ENCODE measurements at regions not wholly inside any gene's neighbourhood (a gene's known extent, or its start where the extent isn't known, plus 50 kb on each side); places are given as distances from the start of the nearest gene placed in this dataset.

GRCh38 chr6:21990577-21990976, 306.3 kb downstream of the PRL start:
- Histone ChIP-seq H3K4me2 (ENCODE audit: insufficient read depth, low read length) (no peak overlapping the region), H3K27me3 (ENCODE audit: control insufficient read depth in 2 of 2, insufficient read depth in 2 of 2, low read length in 2 of 2) (no peaks in the 10 kb centered on the region), H3K36me3 (ENCODE audit: control insufficient read depth in 2 of 2, extremely low read depth in 1 of 2, insufficient read depth in 2 of 2, low read length in 2 of 2) (peaks cover 0 to 3% of the 10 kb centered on the region in 2 experiments), H3K4me3 (replicated peaks in 1 of 3; ENCODE audit: insufficient read depth in 1 of 3, low read depth in 1 of 3, low read length in 3 of 3) (no peak overlapping the region), H3K9me3 (replicated peaks; ENCODE audit: control insufficient read depth, insufficient read depth, low read length) (no peaks in the 10 kb centered on the region), H3K9me1 (replicated peaks; ENCODE audit: control insufficient read depth, extremely low read depth, insufficient read depth, low read length) (no peaks in the 10 kb centered on the region), H3K4me1 (ENCODE audit: control insufficient read depth, extremely low read depth, insufficient read depth, low read length) (peaks cover 25% of the 10 kb centered on the region), H3K79me2 (ENCODE audit: control insufficient read depth, insufficient read depth, low read length) (no peaks in the 10 kb centered on the region), H3K9ac (replicated peaks; ENCODE audit: extremely low read depth, insufficient read depth, low read length) (no peak overlapping the region), H2AFZ (ENCODE audit: low read depth, low read length) (no peak overlapping the region), H3K27ac (ENCODE audit: insufficient read depth, low read depth, low read length) (no peak overlapping the region), H4K20me1 (replicated peaks; ENCODE audit: control insufficient read depth, extremely low read depth, insufficient read depth, low read length) (no peaks in the 10 kb centered on the region)
- no TSS peak for BruUV-seq (replicated peaks)
- dilution Hi-C loops (cut with MboI; ENCODE audit: extremely low pct_ligation_motif_present, low sequenced_read_pairs) = no loop called here
- DNase-seq (ENCODE audit: low read depth, low spot score) (no peak), FAIRE-seq (no peak)
- ChIA-PET CTCF (no interaction called here), POLR2A (no interaction called here)
- intact Hi-C loops (cut with micrococcal nuclease) = no loop called here
- TF ChIP-seq GATA2 (IDR thresholded peaks at IDR 0.05; ENCODE audit: insufficient read depth, insufficient read length, low read depth, low read length) = no peak
- TF ChIP-seq POLR2AphosphoS5 (IDR thresholded peaks at IDR 0.05; ENCODE audit: insufficient read depth, low read depth, low read length) = no peak
- TF ChIP-seq JUN (IDR thresholded peaks at IDR 0.05; ENCODE audit: borderline replicate concordance, insufficient read depth, insufficient read length, low read depth) = no peak
- TF ChIP-seq EZH2 (IDR thresholded peaks at IDR 0.05; ENCODE audit: borderline replicate concordance, low read depth, low read length, severe bottlenecking) = no peak
- TF ChIP-seq FOS (IDR thresholded peaks at IDR 0.05; ENCODE audit: borderline replicate concordance, insufficient read depth, low read length) = no peak

GRCh38 chr6:21992178-21992967, 304.5 kb downstream of the PRL start:
- FAIRE-seq = no peak
- H3K4me2 ChIP-seq (ENCODE audit: insufficient read depth, low read length) = no peak overlapping the region
- H3K27ac ChIP-seq (ENCODE audit: insufficient read depth, low read depth, low read length) = no peak overlapping the region

More at GRCh38 chr6:21992178-21992967, 304.5 kb downstream of the PRL start:
- Histone ChIP-seq H2AFZ (ENCODE audit: low read depth, low read length) (no peak overlapping the region), H3K9me3 (replicated peaks; ENCODE audit: control insufficient read depth, insufficient read depth, low read length) (no peaks in the 10 kb centered on the region), H3K9ac (replicated peaks; ENCODE audit: extremely low read depth, insufficient read depth, low read length) (no peak overlapping the region), H4K20me1 (replicated peaks; ENCODE audit: control insufficient read depth, extremely low read depth, insufficient read depth, low read length) (no peaks in the 10 kb centered on the region), H3K4me3 (replicated peaks in 1 of 3; ENCODE audit: insufficient read depth in 1 of 3, low read depth in 1 of 3, low read length in 3 of 3) (no peak overlapping the region), H3K79me2 (ENCODE audit: control insufficient read depth, insufficient read depth, low read length) (no peaks in the 10 kb centered on the region), H3K36me3 (ENCODE audit: control insufficient read depth in 2 of 2, extremely low read depth in 1 of 2, insufficient read depth in 2 of 2, low read length in 2 of 2) (no peaks in the 10 kb centered on the region), H3K9me1 (replicated peaks; ENCODE audit: control insufficient read depth, extremely low read depth, insufficient read depth, low read length) (no peaks in the 10 kb centered on the region), H3K27me3 (ENCODE audit: control insufficient read depth in 2 of 2, insufficient read depth in 2 of 2, low read length in 2 of 2) (no peaks in the 10 kb centered on the region), H3K4me1 (ENCODE audit: control insufficient read depth, extremely low read depth, insufficient read depth, low read length) (peaks cover 12% of the 10 kb centered on the region)
- BruUV-seq (replicated peaks) = no TSS peak
- ChIA-PET POLR2A (no interaction called here), CTCF (interaction anchor here (0.8 to 1.4 kb wide), 2 partner anchors 9 to 54 kb away, joined by 3 read pairs; no protein-coding TSS in a partner anchor)
- TF ChIP-seq FOS (IDR thresholded peaks at IDR 0.05; ENCODE audit: borderline replicate concordance, insufficient read depth, low read length) (peak; percentile 36), MYC (IDR thresholded peaks at IDR 0.05; ENCODE audit: low read depth, low read length) (no peak)
- dilution Hi-C loops (cut with MboI; ENCODE audit: extremely low pct_ligation_motif_present, low sequenced_read_pairs) (no loop called here), intact Hi-C loops (cut with micrococcal nuclease) (no loop called here)
- no peak for DNase-seq (ENCODE audit: low read depth, low spot score)

Measured in endothelial cell of umbilical vein (primary cell).